ENCODE measurements at regions not wholly inside any gene's neighbourhood (a gene's known extent, or its start where the extent isn't known, plus 50 kb on each side); places are given as distances from the start of the nearest gene placed in this dataset.

DNA sequence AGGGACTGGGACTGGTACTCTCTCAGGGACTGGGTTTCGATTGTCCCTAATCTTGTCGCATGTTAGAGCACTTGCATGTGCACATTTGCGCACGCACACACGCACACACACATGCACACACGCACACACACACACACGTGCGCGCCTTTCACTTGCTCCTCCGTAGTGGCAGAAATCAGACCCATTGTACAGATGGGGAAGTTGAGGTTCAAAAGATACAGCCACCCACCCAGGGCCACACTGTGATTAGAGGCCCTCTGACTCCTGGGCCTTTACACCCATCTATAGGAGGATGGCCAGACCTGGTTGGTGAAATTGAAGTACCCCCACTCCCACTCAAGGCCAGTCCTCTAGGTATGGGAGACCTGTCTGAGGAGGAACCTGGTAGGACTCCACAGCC is 167.8 kb upstream of the LHX5 start:
- H3K27me3 ChIP-seq (ENCODE audit: control insufficient read depth in 2 of 2, insufficient read depth in 2 of 2, low read length in 2 of 2) = peaks cover 2 to 24% of the 10 kb centered on the region in 2 donors
- Mint-ChIP-seq H3K4me3 (peak overlapping the region in 1 of 2 donors; percentile 23), H3K27me3 (ENCODE audit: low read depth in 3 of 3) (peaks cover 25 to 59% (median 38%) of the 10 kb centered on the region in 3 donors), H3K4me1 (no peaks in the 10 kb centered on the region), H3K27ac (no peak overlapping the region), H3K36me3 (no peaks in the 10 kb centered on the region), H3K9me3 (peaks cover 0 to 8% (median 0%) of the 10 kb centered on the region in 7 donors)
- no peaks in the 10 kb centered on the region for H3K4me1 ChIP-seq (ENCODE audit: control insufficient read depth in 1 of 2, insufficient read depth in 2 of 2, low read length in 2 of 2)
- no peaks in the 10 kb centered on the region for H4K20me1 ChIP-seq (ENCODE audit: insufficient read depth, low read length)
- DNase-seq = no peak
- no peak overlapping the region for H3K9ac ChIP-seq (ENCODE audit: insufficient read depth, low read length, poor library complexity, severe bottlenecking)
- WGBS (ENCODE audit: insufficient coverage) = 100% methylated on average over 1 of the region's 10 CpGs
- no peak overlapping the region for H2AFZ ChIP-seq (ENCODE audit: insufficient read depth, low read depth, low read length, poor library complexity, severe bottlenecking)
- H3K9me3 ChIP-seq (replicated peaks in 1 of 2; ENCODE audit: control insufficient read depth in 1 of 2, insufficient read depth in 1 of 2, low read length in 2 of 2) = no peaks in the 10 kb centered on the region
- no peak overlapping the region for H3K4me3 ChIP-seq (replicated peaks in 1 of 3; ENCODE audit: low read depth in 2 of 3, low read length in 3 of 3)
- H3K36me3 ChIP-seq (replicated peaks in 1 of 2; ENCODE audit: control insufficient read depth in 1 of 2, insufficient read depth in 2 of 2, low read length in 2 of 2) = no peaks in the 10 kb centered on the region
- no peak overlapping the region for H3K4me2 ChIP-seq (replicated peaks; ENCODE audit: extremely low read depth, low read length, poor library complexity, severe bottlenecking)
- no peak overlapping the region for H3K27ac ChIP-seq (ENCODE audit: low read depth in 1 of 2, low read length in 2 of 2)
- TF ChIP-seq, protein P1, sequence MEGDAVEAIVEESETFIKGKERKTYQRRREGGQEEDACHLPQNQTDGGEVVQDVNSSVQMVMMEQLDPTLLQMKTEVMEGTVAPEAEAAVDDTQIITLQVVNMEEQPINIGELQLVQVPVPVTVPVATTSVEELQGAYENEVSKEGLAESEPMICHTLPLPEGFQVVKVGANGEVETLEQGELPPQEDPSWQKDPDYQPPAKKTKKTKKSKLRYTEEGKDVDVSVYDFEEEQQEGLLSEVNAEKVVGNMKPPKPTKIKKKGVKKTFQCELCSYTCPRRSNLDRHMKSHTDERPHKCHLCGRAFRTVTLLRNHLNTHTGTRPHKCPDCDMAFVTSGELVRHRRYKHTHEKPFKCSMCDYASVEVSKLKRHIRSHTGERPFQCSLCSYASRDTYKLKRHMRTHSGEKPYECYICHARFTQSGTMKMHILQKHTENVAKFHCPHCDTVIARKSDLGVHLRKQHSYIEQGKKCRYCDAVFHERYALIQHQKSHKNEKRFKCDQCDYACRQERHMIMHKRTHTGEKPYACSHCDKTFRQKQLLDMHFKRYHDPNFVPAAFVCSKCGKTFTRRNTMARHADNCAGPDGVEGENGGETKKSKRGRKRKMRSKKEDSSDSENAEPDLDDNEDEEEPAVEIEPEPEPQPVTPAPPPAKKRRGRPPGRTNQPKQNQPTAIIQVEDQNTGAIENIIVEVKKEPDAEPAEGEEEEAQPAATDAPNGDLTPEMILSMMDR (IDR thresholded peaks at IDR 0.05) = no peak
- intact Hi-C loops (cut with micrococcal nuclease) = no loop called here
- no peaks in the 10 kb centered on the region for H3K79me2 ChIP-seq (ENCODE audit: insufficient read depth, low read length)

DNA sequence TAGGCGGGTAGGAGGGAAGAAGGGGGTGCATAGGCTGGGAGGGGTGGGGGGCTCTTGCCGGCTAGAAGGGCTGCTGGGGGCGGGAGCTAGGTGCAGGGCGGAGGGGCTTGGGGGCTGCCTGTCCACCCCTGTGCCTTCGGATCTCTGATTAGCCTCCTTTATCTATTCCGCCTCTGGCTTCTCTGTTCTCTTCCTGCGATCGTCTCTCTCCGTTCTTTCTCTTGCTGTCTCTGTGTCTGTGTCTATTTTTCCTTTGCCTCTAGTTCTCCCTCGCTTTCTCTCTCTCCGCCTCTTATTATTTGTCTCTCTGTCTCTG is 166.7 kb upstream of the LHX5 start:
- no peaks in the 10 kb centered on the region for H3K36me3 ChIP-seq (replicated peaks in 1 of 2; ENCODE audit: control insufficient read depth in 1 of 2, insufficient read depth in 2 of 2, low read length in 2 of 2)
- peaks cover 24 to 52% (median 36%) of the 10 kb centered on the region in 3 donors for H3K27me3 Mint-ChIP-seq (ENCODE audit: low read depth in 3 of 3)
- no peaks in the 10 kb centered on the region for H3K4me1 ChIP-seq (ENCODE audit: control insufficient read depth in 1 of 2, insufficient read depth in 2 of 2, low read length in 2 of 2)
- 38% methylated on average over 9 of the region's 11 CpGs for WGBS (ENCODE audit: insufficient coverage)
- intact Hi-C loops (cut with micrococcal nuclease) = no loop called here
- TF ChIP-seq, protein P1 (IDR thresholded peaks at IDR 0.05) = no peak
- H3K36me3 Mint-ChIP-seq = no peaks in the 10 kb centered on the region
- no peaks in the 10 kb centered on the region for H3K79me2 ChIP-seq (ENCODE audit: insufficient read depth, low read length)
- DNase-seq = no peak
- peaks cover 0 to 8% (median 0%) of the 10 kb centered on the region in 7 donors for H3K9me3 Mint-ChIP-seq
- peak overlapping the region in 1 of 2 donors; percentile 50 for H3K4me3 Mint-ChIP-seq
- no peak overlapping the region for H2AFZ ChIP-seq (ENCODE audit: insufficient read depth, low read depth, low read length, poor library complexity, severe bottlenecking)
- H3K9ac ChIP-seq (ENCODE audit: insufficient read depth, low read length, poor library complexity, severe bottlenecking) = no peak overlapping the region
- no peaks in the 10 kb centered on the region for H4K20me1 ChIP-seq (ENCODE audit: insufficient read depth, low read length)
- no peak overlapping the region for H3K27ac ChIP-seq (ENCODE audit: low read depth in 1 of 2, low read length in 2 of 2)
- H3K4me3 ChIP-seq (replicated peaks in 1 of 3; ENCODE audit: low read depth in 2 of 3, low read length in 3 of 3) = no peak overlapping the region
- no peak overlapping the region for H3K27ac Mint-ChIP-seq
- H3K9me3 ChIP-seq (replicated peaks in 1 of 2; ENCODE audit: control insufficient read depth in 1 of 2, insufficient read depth in 1 of 2, low read length in 2 of 2) = no peaks in the 10 kb centered on the region
- H3K4me1 Mint-ChIP-seq = no peaks in the 10 kb centered on the region
- no peak overlapping the region for H3K4me2 ChIP-seq (replicated peaks; ENCODE audit: extremely low read depth, low read length, poor library complexity, severe bottlenecking)
- H3K27me3 ChIP-seq (ENCODE audit: control insufficient read depth in 2 of 2, insufficient read depth in 2 of 2, low read length in 2 of 2) = peaks cover 2 to 21% of the 10 kb centered on the region in 2 donors

Data from CD14-positive monocyte (primary cell).